B cell (primary cell): ENCODE measurements at regions not wholly inside any gene's neighbourhood (a gene's known extent, or its start where the extent isn't known, plus 50 kb on each side); places are given as distances from the start of the nearest gene placed in this dataset.
"Not testable (repeated sequence)": the region's sequence is repeated elsewhere in the genome, so short reads cannot be mapped to it uniquely, and the experiment has no call there.

Experiments
- CTCF ChIP-seq: fragments of 200-600 bp; IDR thresholded peaks from one replicate; pipeline ENCODE4 v1.8.0; 2022; ENCODE audit warnings: antibody characterized with exemption, mild to moderate bottlenecking
- EZH2 ChIP-seq: IDR thresholded peaks from 2 replicates; pipeline ENCODE4 v1.6.1; 2012; ENCODE audit warnings: borderline replicate concordance, low read depth, mild to moderate bottlenecking, moderate library complexity, low read length; ENCODE audit not compliant: insufficient read depth, poor library complexity, severe bottlenecking

- TF ChIP-seq CTCF, EZH2: not testable (repeated sequence)
These were observed 664.3 kb downstream of the KCNJ18 start for GRCh38 chr17:22356603-22357002.
